ENCODE measurements at regions not wholly inside any gene's neighbourhood (a gene's known extent, or its start where the extent isn't known, plus 50 kb on each side); places are given as distances from the start of the nearest gene placed in this dataset.

DNA sequence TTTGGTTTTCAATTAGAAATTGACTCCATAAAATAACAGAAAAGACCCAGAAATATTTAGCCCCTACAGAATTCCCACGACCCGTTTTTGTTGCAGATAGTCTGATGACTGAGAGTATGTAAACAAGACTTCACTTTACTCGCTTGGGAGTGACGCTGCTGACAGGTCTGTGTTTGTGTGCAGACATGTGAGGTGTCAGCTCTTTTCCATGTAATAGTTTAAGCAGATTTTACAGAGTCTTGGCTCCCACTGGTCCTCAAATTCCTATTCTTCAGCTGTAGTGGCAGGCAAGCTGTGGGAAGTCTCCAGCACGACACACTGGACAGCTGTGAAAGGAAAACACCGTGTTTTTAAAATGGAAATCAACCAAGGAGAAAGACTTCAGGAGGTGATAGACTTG, 455.7 kb downstream of the GABRG1 start:
- TF ChIP-seq CTCF (IDR thresholded peaks at IDR 0.05), result no peak
- TF ChIP-seq POLR2A (IDR thresholded peaks at IDR 0.05), result no peak

All from Peyer's patch (tissue), 4 donors.